Upper lobe of left lung (tissue), 6 donors: ENCODE measurements at regions not wholly inside any gene's neighbourhood (a gene's known extent, or its start where the extent isn't known, plus 50 kb on each side); places are given as distances from the start of the nearest gene placed in this dataset.

Experiments used
- ATAC-seq, 2 donors: fragments of 200-7000 bp; cut with Tn5 transposase; one replicate each; pipeline ENCODE4 v1.9.1; 2022; ENCODE audit warnings: mild to moderate bottlenecking in 2 of 2, moderate library complexity in 2 of 2; ENCODE audit not compliant: low FRiP score in 2 of 2
- DNase-seq, 2 donors: peaks; one replicate each; pipeline ENCODE4 v3.0.0-alpha.2; 2019 to 2020
- H3K27ac ChIP-seq, 4 donors: fragments of 200-600 bp; sonication (generic); one replicate each; pipeline ENCODE4 v1.5.1; 2016 to 2019
- H3K27me3 ChIP-seq, 4 donors: fragments of 200-600 bp; sonication (generic); one replicate each; pipeline ENCODE4 v1.5.1; 2017 to 2019
- H3K36me3 ChIP-seq, 4 donors: fragments of 200-600 bp; sonication (generic); one replicate each; pipeline ENCODE4 v1.5.1; 2016 to 2019
- H3K4me1 ChIP-seq, 4 donors: fragments of 200-600 bp; sonication (generic); one replicate each; pipeline ENCODE4 v1.5.1; 2018 to 2019
- H3K4me3 ChIP-seq, 4 donors: fragments of 200-600 bp; sonication (generic); one replicate each; pipeline ENCODE4 v1.5.1; 2017 to 2019; ENCODE audit warnings: mild to moderate bottlenecking in 2 of 4, moderate library complexity in 1 of 4
- H3K9me3 ChIP-seq, 4 donors: fragments of 200-600 bp; sonication (generic); one replicate each; pipeline ENCODE4 v1.5.1; 2018 to 2019
- EP300 ChIP-seq, 4 donors: sonication (generic); formaldehyde crosslinking; IDR thresholded peaks; one replicate each; pipeline ENCODE4 v1.5.1; 2017; ENCODE audit warnings: antibody characterized with exemption in 4 of 4, control low read depth in 2 of 4
- POLR2A ChIP-seq, 4 donors: fragments of 450-650 bp; IDR thresholded peaks; one replicate each; pipeline ENCODE4 v1.5.1; 2016 to 2017; ENCODE audit warnings: antibody characterized with exemption in 4 of 4, mild to moderate bottlenecking in 2 of 4
- POLR2AphosphoS5 ChIP-seq, 2 donors: sonication (generic); formaldehyde crosslinking; IDR thresholded peaks; one replicate each; pipeline ENCODE4 v1.5.1; 2017; ENCODE audit warnings: antibody characterized with exemption in 2 of 2
- WGBS, 2 donors: methylation state at CpG; one replicate each; pipeline ENCODE4 v1.1.5; 2017 to 2018; 5-methylcytosine and 5-hydroxymethylcytosine counted together
- TF ChIP-seq, protein P1 (sequence below), 6 experiments: fragments of 450-650 bp in 4 of 6; fragments of 200-600 bp in 2 of 6; sonication (generic) in 2 of 6; IDR thresholded peaks; one replicate each; pipeline ENCODE4 v1.5.1; 2016 to 2019; ENCODE audit warnings: antibody characterized with exemption in 6 of 6
- donor health status: DM: no; HTN: no; CAD: no; lungs with moderate emphysema.
- donor health status: DM: no; HTN: yes; CAD: no; lungs with severe emphysema.

DNA sequence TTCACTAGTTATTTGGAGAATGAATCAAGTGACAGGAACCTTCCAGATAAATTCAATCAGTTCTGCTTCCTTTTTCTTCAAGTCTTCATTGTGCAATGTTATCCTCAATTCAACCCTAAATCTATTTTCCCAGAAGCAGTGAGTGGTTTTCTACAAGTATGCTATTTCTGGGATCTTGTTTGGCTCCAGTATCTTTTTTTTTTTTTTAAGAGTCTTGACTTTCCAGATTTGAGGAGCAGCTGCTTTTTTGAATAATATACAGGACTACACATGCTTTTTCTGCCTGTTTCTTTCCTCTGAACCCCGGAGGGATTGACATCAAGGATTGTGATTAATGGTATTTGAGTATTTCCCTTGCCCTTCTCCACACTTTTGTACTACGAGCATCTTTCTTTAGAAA, 339.2 kb upstream of the JAG1 start:
- DNase-seq (no peak), ATAC-seq (peak in 1 of 2 donors; percentile 54)
- peaks cover 0 to 6% (median 4%) of the 10 kb centered on the region in 4 donors for H3K4me1 ChIP-seq
- 40 to 52% methylated on average over 2 of the region's 2 CpGs for WGBS, 2 donors
- no peaks in the 10 kb centered on the region for H3K36me3 ChIP-seq
- TF ChIP-seq EP300 (IDR thresholded peaks at IDR 0.05): peak in 2 of 4 donors; percentile 53 to 63
- TF ChIP-seq POLR2AphosphoS5 (IDR thresholded peaks at IDR 0.05): peak in 1 of 2 donors; percentile 54
- TF ChIP-seq, protein P1, sequence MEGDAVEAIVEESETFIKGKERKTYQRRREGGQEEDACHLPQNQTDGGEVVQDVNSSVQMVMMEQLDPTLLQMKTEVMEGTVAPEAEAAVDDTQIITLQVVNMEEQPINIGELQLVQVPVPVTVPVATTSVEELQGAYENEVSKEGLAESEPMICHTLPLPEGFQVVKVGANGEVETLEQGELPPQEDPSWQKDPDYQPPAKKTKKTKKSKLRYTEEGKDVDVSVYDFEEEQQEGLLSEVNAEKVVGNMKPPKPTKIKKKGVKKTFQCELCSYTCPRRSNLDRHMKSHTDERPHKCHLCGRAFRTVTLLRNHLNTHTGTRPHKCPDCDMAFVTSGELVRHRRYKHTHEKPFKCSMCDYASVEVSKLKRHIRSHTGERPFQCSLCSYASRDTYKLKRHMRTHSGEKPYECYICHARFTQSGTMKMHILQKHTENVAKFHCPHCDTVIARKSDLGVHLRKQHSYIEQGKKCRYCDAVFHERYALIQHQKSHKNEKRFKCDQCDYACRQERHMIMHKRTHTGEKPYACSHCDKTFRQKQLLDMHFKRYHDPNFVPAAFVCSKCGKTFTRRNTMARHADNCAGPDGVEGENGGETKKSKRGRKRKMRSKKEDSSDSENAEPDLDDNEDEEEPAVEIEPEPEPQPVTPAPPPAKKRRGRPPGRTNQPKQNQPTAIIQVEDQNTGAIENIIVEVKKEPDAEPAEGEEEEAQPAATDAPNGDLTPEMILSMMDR (IDR thresholded peaks at IDR 0.05): no peak
- TF ChIP-seq POLR2A (IDR thresholded peaks at IDR 0.05): no peak
- H3K9me3 ChIP-seq: no peaks in the 10 kb centered on the region
- no peak overlapping the region for H3K4me3 ChIP-seq
- peak overlapping the region in 1 of 4 donors; percentile 11 for H3K27ac ChIP-seq
- H3K27me3 ChIP-seq: no peaks in the 10 kb centered on the region

DNA sequence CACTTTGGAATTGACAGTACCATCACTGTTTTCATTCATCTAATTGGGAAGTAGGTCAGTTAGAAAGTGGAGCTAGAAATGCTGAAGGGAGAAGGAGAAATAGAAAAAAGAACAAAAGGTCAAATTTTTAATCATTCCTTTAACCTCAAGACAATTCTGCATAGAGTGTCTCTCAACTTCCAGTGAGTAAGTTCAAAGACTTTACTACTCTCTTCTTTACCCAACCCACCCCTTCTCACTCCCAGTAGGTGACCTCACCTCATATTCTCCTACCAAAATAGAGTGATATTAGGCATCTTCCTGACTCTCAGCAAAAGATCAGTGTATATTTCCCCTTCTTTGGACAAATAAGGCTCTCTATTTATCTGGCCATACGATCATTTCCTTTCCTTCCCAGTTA, 340.0 kb upstream of the JAG1 start:
- Histone ChIP-seq H3K4me3 (no peak overlapping the region), H3K27ac (peak overlapping the region in 2 of 4 donors; percentile 7 to 11), H3K36me3 (no peaks in the 10 kb centered on the region), H3K27me3 (no peaks in the 10 kb centered on the region), H3K4me1 (peaks cover 0 to 6% (median 4%) of the 10 kb centered on the region in 4 donors), H3K9me3 (no peaks in the 10 kb centered on the region)
- DNase-seq (no peak), ATAC-seq (no peak)
- TF ChIP-seq POLR2AphosphoS5 (IDR thresholded peaks at IDR 0.05) (no peak), EP300 (IDR thresholded peaks at IDR 0.05) (no peak), POLR2A (IDR thresholded peaks at IDR 0.05) (no peak)
- TF ChIP-seq, protein P1 (IDR thresholded peaks at IDR 0.05): no peak
- WGBS, 2 donors: 43 to 51% methylated on average over 1 of the region's 1 CpG

DNA sequence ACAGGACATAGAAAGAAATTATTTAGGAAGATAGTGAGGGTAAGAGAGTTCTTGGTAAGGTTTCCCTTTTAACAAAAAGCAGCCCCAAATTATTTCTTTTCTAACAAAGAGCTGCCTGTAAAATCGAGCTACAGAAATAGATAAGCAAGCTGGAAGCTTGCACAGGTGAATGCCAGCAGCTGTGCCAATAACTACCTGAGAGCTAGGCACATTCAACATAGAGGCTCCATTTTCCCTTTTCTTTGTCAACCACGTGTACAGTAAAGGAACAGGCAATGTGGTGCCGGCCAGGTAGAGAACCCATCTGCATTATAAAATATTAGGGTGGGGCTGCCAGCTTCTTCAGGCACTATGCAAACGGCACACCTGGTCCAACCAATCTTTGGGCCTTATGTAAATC, 341.6 kb upstream of the JAG1 start:
- 71 to 74% methylated on average over 4 of the region's 4 CpGs for WGBS, 2 donors
- Histone ChIP-seq H3K27ac (no peak overlapping the region), H3K9me3 (no peaks in the 10 kb centered on the region), H3K4me1 (peaks cover 0 to 6% (median 4%) of the 10 kb centered on the region in 4 donors), H3K27me3 (no peaks in the 10 kb centered on the region), H3K4me3 (no peak overlapping the region), H3K36me3 (no peaks in the 10 kb centered on the region)
- DNase-seq: no peak
- no peak for ATAC-seq
- TF ChIP-seq POLR2A (IDR thresholded peaks at IDR 0.05) (no peak), EP300 (IDR thresholded peaks at IDR 0.05) (no peak)
- TF ChIP-seq, protein P1 (IDR thresholded peaks at IDR 0.05): no peak

DNA sequence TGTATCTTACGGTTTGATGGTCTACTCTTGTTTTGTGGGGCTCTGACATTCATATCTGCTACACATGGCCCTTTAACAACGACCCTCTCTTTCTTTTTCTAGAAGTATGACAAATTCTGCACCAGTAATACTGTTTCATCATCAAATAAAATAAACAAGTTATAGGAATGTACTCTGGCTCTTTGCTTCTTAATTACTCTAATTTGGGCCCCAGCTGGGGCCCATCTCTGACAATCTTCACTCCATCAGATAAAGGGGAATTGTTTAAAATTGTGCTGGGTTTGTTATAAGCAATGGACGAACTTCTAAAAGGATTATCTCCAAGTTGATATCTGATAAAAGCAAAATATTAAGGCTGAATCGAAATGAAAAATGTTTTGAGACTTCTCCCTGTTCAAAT, 343.6 kb upstream of the JAG1 start:
- no peak for ATAC-seq

More for the DNA sequence above, 343.6 kb upstream of the JAG1 start:
- H3K4me1 ChIP-seq: peaks cover 0 to 6% (median 4%) of the 10 kb centered on the region in 4 donors
- DNase-seq: no peak
- TF ChIP-seq POLR2AphosphoS5 (IDR thresholded peaks at IDR 0.05) (no peak), EP300 (IDR thresholded peaks at IDR 0.05) (no peak), POLR2A (IDR thresholded peaks at IDR 0.05) (no peak)
- TF ChIP-seq, protein P1 (IDR thresholded peaks at IDR 0.05): no peak
- H3K9me3 ChIP-seq: no peaks in the 10 kb centered on the region
- H3K4me3 ChIP-seq: no peak overlapping the region
- WGBS, 2 donors: 59 to 63% methylated on average over 4 of the region's 4 CpGs
- no peaks in the 10 kb centered on the region for H3K36me3 ChIP-seq
- no peaks in the 10 kb centered on the region for H3K27me3 ChIP-seq
- H3K27ac ChIP-seq: no peak overlapping the region
